B cell (primary cell): ENCODE measurements at regions not wholly inside any gene's neighbourhood (a gene's known extent, or its start where the extent isn't known, plus 50 kb on each side); places are given as distances from the start of the nearest gene placed in this dataset.

Experiments used
- ATAC-seq: fragments of 200-7000 bp; cut with Tn5 transposase; one replicate; pipeline ENCODE4 v1.10.0; 2021; ENCODE audit warnings: low read depth, mild to moderate bottlenecking, moderate number of reproducible peaks, moderate library complexity
- CTCF ChIA-PET: fragments of 350-600 bp; sonication (Branson Sonifier 250); formaldehyde crosslinking; loops from one replicate; lab custom pipeline; 2021; ENCODE audit warnings: antibody characterized with exemption, inconsistent platforms; lab: Charles Lee
- POLR2A ChIA-PET: fragments of 350-600 bp; sonication (Branson Sonifier 250); formaldehyde crosslinking; loops from one replicate; lab custom pipeline; 2021; ENCODE audit warnings: antibody characterized with exemption; lab: Charles Lee
- DNase-seq: peaks from one replicate; pipeline ENCODE4 v3.0.0; 2013
- H2AFZ ChIP-seq: 2 replicates; pipeline ENCODE4 v1.6.1; 2012; ENCODE audit warnings: mild to moderate bottlenecking, low read depth, low read length; ENCODE audit not compliant: insufficient read depth, poor library complexity, severe bottlenecking
- H3K27ac ChIP-seq, 2 donors: 1 replicate in 1 of 2; 2 replicates in 1 of 2; pipeline ENCODE4 v1.5.1; 2012 to 2013; ENCODE audit warnings: low read length in 2 of 2, mild to moderate bottlenecking in 2 of 2, moderate library complexity in 1 of 2
- H3K27me3 ChIP-seq, 4 experiments: fragments of 200-600 bp in 1 of 4; sonication (generic) in 1 of 4; replicated peaks in 1 of 4; 1 replicate in 2 of 4; 2 replicates in 2 of 4; pipeline versions ENCODE4 v1.6.1 to v1.7.0; 2013 to 2016; ENCODE audit warnings: low read length in 3 of 4, mild to moderate bottlenecking in 2 of 4, mixed read lengths in 1 of 4, moderate library complexity in 1 of 4; ENCODE audit not compliant: insufficient read depth in 4 of 4, control insufficient read depth in 3 of 4; ENCODE audit errors: control extremely low read depth in 1 of 4
- H3K36me3 ChIP-seq, 2 experiments: replicated peaks in 1 of 2; 1 replicate in 1 of 2; 2 replicates in 1 of 2; pipeline versions ENCODE4 v1.6.1 to v1.7.1; 2013; ENCODE audit warnings: low read length in 1 of 2; ENCODE audit not compliant: insufficient read depth in 2 of 2, control insufficient read depth in 1 of 2; ENCODE audit errors: control extremely low read depth in 1 of 2, extremely low read depth in 1 of 2
- H3K4me1 ChIP-seq, 2 donors: fragments of 200-600 bp in 1 of 2; sonication (generic) in 1 of 2; 1 replicate in 1 of 2; 2 replicates in 1 of 2; pipeline versions ENCODE4 v1.5.1 to v1.6.1; 2013 to 2017; ENCODE audit warnings: low read length in 2 of 2; ENCODE audit not compliant: control insufficient read depth in 2 of 2, insufficient read depth in 2 of 2
- H3K4me2 ChIP-seq: replicated peaks from 2 replicates; pipeline ENCODE3; 2012; ENCODE audit warnings: mild to moderate bottlenecking, low read depth, low read length; ENCODE audit not compliant: poor library complexity, severe bottlenecking
- H3K4me3 ChIP-seq, 5 experiments: fragments of 200-600 bp in 1 of 5; sonication (generic) in 1 of 5; 1 replicate in 3 of 5; 2 replicates in 2 of 5; pipeline versions ENCODE4 v1.5.1 to v1.7.0; 2011 to 2016; ENCODE audit warnings: low read length in 4 of 5, mild to moderate bottlenecking in 4 of 5, low read depth in 2 of 5, control low read depth in 1 of 5, moderate library complexity in 1 of 5; ENCODE audit not compliant: insufficient read depth in 1 of 5; ENCODE audit errors: control extremely low read depth in 1 of 5, extremely low read depth in 1 of 5
- H3K79me2 ChIP-seq: fragments of 200-600 bp; sonication (generic); one replicate; pipeline ENCODE4 v1.6.0; 2016; ENCODE audit warnings: low read length; ENCODE audit not compliant: control insufficient read depth, insufficient read depth
- H3K9ac ChIP-seq: fragments of 200-600 bp; sonication (generic); 2 replicates; pipeline ENCODE4 v1.6.1; 2017; ENCODE audit warnings: mild to moderate bottlenecking, low read length, moderate library complexity
- H3K9me3 ChIP-seq, 3 donors: one replicate each; pipeline versions ENCODE4 v1.6.1 to v1.7.1; 2013; ENCODE audit warnings: low read length in 2 of 3; ENCODE audit not compliant: control insufficient read depth in 2 of 3, insufficient read depth in 1 of 3; ENCODE audit errors: control extremely low read depth in 1 of 3
- H4K20me1 ChIP-seq: 2 replicates; pipeline ENCODE4 v1.6.0; 2012; ENCODE audit warnings: mild to moderate bottlenecking, low read length; ENCODE audit not compliant: insufficient read depth, control insufficient read depth, poor library complexity, severe bottlenecking
- H3K27ac Mint-ChIP-seq: one replicate; pipeline ENCODE4 v1.8.0; 2021; ENCODE audit warnings: mixed read lengths
- H3K27me3 Mint-ChIP-seq: one replicate; pipeline ENCODE4 v1.8.0; 2021; ENCODE audit warnings: mixed read lengths
- H3K4me1 Mint-ChIP-seq: one replicate; pipeline ENCODE4 v1.8.0; 2021; ENCODE audit warnings: mixed read lengths
- H3K4me3 Mint-ChIP-seq: one replicate; pipeline ENCODE4 v1.8.0; 2021; ENCODE audit warnings: mixed read lengths
- H3K9me3 Mint-ChIP-seq: one replicate; pipeline ENCODE4 v1.8.0; 2022; ENCODE audit warnings: mixed read lengths; ENCODE audit not compliant: insufficient read depth
- CTCF ChIP-seq: fragments of 200-600 bp; IDR thresholded peaks from one replicate; pipeline ENCODE4 v1.8.0; 2022; ENCODE audit warnings: antibody characterized with exemption, mild to moderate bottlenecking
- EZH2 ChIP-seq: IDR thresholded peaks from 2 replicates; pipeline ENCODE4 v1.6.1; 2012; ENCODE audit warnings: borderline replicate concordance, low read depth, mild to moderate bottlenecking, moderate library complexity, low read length; ENCODE audit not compliant: insufficient read depth, poor library complexity, severe bottlenecking
- WGBS: methylation state at CpG from one replicate; pipeline ENCODE4 v1.1.5; 2013; ENCODE audit warnings: missing lambda C conversion rate; ENCODE audit not compliant: insufficient coverage; 5-methylcytosine and 5-hydroxymethylcytosine counted together
- intact Hi-C: fragments of 100-400 bp; cut with micrococcal nuclease; formaldehyde crosslinking; loops from one replicate; pipeline ENCODE4 v1.10.0; 2022

GRCh38 chr3:29156086-29156715, 124.7 kb upstream of the RBMS3 start:
- Histone ChIP-seq H4K20me1 (no peaks in the 10 kb centered on the region), H2AFZ (no peak overlapping the region), H3K9me3 (peaks cover 0 to 2% (median 0%) of the 10 kb centered on the region in 3 donors), H3K9ac (no peak overlapping the region), H3K4me2 (no peak overlapping the region), H3K27ac (no peak overlapping the region), H3K4me3 (no peak overlapping the region), H3K27me3 (no peaks in the 10 kb centered on the region), H3K79me2 (no peaks in the 10 kb centered on the region), H3K4me1 (no peaks in the 10 kb centered on the region), H3K36me3 (no peaks in the 10 kb centered on the region)
- no peaks in the 10 kb centered on the region for H3K9me3 Mint-ChIP-seq
- 70% methylated on average over 3 of the region's 5 CpGs for WGBS
- intact Hi-C loops: no loop called here
- no peak overlapping the region for H3K27ac Mint-ChIP-seq
- CTCF ChIA-PET: no interaction called here
- TF ChIP-seq CTCF: no peak
- TF ChIP-seq EZH2: no peak
- no peaks in the 10 kb centered on the region for H3K4me1 Mint-ChIP-seq
- H3K4me3 Mint-ChIP-seq: no peak overlapping the region
- ATAC-seq (no peak), DNase-seq (no peak)
- H3K27me3 Mint-ChIP-seq: no peaks in the 10 kb centered on the region
- POLR2A ChIA-PET: no interaction called here

- Histone ChIP-seq H3K27me3 (no peaks in the 10 kb centered on the region), H3K4me2 (no peak overlapping the region), H3K9me3 (peaks cover 0 to 1% (median 0%) of the 10 kb centered on the region in 3 donors), H3K9ac (no peak overlapping the region), H4K20me1 (no peaks in the 10 kb centered on the region), H3K4me1 (no peaks in the 10 kb centered on the region), H3K4me3 (no peak overlapping the region), H3K36me3 (no peaks in the 10 kb centered on the region), H3K79me2 (no peaks in the 10 kb centered on the region), H3K27ac (no peak overlapping the region), H2AFZ (no peak overlapping the region)
- no peaks in the 10 kb centered on the region for H3K4me1 Mint-ChIP-seq
- TF ChIP-seq CTCF: no peak
- TF ChIP-seq EZH2: no peak
- intact Hi-C loops: no loop called here
- DNase-seq (no peak), ATAC-seq (no peak)
- H3K9me3 Mint-ChIP-seq: no peaks in the 10 kb centered on the region
- CTCF ChIA-PET: no interaction called here
- H3K27me3 Mint-ChIP-seq: no peaks in the 10 kb centered on the region
- POLR2A ChIA-PET: no interaction called here
- WGBS: 100% methylated on average over 2 of the region's 3 CpGs
- H3K27ac Mint-ChIP-seq: no peak overlapping the region
- H3K4me3 Mint-ChIP-seq: no peak overlapping the region
Observed at GRCh38 chr3:29164825-29165224, 116.0 kb upstream of the RBMS3 start.
